Epithelial cell of esophagus (primary cell): ENCODE measurements at regions not wholly inside any gene's neighbourhood (a gene's known extent, or its start where the extent isn't known, plus 50 kb on each side); places are given as distances from the start of the nearest gene placed in this dataset.

Experiments used
- DNase-seq: peaks from one replicate; pipeline ENCODE4 v3.0.0; 2010; ENCODE audit warnings: low read depth
- H3K4me3 ChIP-seq: 2 replicates; pipeline ENCODE4 v1.5.1; 2011; ENCODE audit warnings: mild to moderate bottlenecking, low read length, control low read depth
- TF ChIP-seq, protein P1 (sequence below): IDR thresholded peaks from 2 replicates; pipeline ENCODE4 v1.5.1; 2011; ENCODE audit warnings: low read depth, mild to moderate bottlenecking, low read length, control low read depth, inconsistent platforms; ENCODE audit not compliant: insufficient read depth; ENCODE audit errors: missing control alignments

DNA sequence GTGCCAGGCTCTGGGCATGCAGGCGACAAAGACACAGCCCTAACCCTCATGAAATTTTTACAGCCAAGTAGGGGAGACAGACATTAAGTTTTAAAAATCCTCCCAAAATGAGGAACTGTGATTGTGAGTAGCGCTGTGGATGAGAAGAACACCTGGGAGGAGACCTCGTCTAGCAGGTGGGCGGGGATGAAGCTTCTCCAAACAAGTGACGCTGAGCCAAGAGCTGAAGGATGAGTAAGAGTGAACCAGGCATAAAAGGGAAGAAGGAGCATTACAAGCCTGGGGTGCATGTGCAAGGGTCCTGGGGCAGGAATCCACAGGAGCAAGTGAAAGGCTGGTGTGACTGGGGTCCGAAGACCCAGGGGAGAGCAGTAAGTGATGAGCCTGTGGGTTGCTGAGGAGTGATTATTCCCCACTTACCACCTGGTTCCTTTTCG is 149.4 kb upstream of the HS3ST2 start:
- no peak overlapping the region for H3K4me3 ChIP-seq
- peak; percentile 41 for DNase-seq
- TF ChIP-seq, protein P1, sequence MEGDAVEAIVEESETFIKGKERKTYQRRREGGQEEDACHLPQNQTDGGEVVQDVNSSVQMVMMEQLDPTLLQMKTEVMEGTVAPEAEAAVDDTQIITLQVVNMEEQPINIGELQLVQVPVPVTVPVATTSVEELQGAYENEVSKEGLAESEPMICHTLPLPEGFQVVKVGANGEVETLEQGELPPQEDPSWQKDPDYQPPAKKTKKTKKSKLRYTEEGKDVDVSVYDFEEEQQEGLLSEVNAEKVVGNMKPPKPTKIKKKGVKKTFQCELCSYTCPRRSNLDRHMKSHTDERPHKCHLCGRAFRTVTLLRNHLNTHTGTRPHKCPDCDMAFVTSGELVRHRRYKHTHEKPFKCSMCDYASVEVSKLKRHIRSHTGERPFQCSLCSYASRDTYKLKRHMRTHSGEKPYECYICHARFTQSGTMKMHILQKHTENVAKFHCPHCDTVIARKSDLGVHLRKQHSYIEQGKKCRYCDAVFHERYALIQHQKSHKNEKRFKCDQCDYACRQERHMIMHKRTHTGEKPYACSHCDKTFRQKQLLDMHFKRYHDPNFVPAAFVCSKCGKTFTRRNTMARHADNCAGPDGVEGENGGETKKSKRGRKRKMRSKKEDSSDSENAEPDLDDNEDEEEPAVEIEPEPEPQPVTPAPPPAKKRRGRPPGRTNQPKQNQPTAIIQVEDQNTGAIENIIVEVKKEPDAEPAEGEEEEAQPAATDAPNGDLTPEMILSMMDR, result no peak

DNA sequence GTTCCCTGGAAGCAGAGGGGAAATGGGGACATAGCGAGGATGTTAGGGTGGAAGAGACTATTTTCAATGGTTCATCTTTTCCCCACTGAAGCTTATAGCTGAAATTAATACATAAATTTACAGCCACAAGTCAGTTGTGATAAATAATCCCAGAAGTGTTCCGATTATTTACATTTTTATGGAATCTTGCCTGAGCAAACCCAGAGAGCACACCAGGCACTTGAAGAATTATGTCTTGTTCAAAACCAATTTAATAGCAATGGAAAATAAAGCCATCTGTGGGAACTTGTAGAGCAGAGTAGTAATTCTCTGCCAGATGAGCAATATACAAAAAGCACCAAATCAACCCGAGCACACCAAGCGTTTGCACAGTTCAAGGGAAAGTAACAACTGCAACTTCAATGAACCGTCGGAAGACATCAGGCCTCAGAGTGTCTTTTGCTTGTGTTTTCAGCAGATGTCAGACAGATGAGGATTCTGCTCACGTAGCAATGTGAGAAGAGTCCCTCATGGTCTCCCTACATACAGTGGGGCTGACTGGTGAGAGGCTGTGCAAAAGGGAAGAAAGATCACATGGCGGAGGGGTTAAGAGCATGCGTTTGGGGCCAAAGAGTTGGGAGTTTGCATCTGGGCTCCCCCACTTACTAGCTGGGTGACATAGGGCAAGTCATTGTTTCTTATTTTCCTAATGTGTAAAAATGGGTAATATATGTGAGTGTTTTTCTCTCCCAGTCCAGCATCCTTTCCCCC is 148.7 kb upstream of the HS3ST2 start:
- no peak overlapping the region for H3K4me3 ChIP-seq
- TF ChIP-seq, protein P1, result no peak
- DNase-seq, result no peak

DNA sequence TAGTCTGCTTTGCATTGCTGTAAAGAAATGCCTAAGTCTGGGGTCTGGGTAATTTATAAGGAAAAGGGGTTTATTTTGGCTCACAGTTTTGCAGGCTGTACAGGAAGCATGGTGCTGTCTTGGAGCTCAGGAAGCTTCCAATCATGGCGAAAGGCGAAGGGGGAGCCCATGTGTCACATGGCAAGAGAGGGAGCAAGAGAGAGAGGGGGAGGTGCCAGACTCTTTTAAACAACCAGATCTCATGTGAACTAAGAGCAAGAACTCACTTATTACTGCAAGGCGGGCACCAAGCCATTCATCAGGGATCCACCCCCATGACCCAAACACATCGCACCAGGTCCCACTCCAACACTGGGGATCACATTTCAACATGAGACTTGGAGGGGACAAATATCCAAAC is 148.2 kb upstream of the HS3ST2 start:
- no peak for DNase-seq
- H3K4me3 ChIP-seq, result no peak overlapping the region
- TF ChIP-seq, protein P1, result no peak

DNA sequence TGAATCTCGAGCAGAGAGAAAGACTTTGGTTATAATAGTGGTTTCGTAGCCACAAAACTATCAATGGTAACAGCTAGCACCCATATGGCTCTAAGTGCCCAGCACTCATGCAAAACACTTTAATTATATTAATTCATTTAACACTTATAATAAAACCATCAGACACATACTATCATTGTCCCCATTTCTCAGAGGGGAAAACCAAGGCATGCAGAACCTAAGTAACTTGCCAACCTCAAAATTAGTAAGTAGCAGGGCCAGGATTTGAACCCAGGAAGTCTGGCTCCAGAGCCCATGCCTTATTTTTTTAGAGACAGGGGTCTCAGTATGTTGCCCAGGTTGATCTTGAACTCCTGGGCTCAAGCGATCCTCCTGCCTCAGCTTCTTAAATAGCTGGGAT is 145.6 kb upstream of the HS3ST2 start:
- DNase-seq, result no peak

DNA sequence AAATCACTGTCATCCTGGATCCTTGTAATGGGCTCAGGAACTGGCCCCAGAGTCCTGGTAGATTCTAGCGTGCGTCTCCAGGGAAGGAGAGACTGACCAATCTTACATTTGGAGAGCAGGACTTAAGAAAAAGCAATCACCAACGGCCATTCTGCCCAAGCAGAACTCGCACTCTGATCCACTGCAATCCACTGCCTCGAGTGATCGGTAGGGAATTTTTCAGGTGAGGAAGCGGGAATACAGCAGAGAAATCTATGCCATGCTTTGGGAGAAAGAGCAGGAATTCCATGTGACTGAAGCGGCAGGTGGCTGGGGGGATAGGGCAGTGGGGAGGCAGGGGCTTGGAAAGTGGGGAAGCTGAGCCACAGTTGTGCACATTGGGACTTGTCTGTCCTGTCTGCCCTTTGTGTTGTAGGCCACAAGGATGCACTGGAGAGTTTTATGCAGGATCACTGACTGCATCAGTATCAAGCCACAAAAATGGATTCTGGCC is 143.9 kb upstream of the HS3ST2 start:
- H3K4me3 ChIP-seq, result no peak overlapping the region
- TF ChIP-seq, protein P1, result no peak
- DNase-seq, result no peak

More for the DNA sequence above, 145.6 kb upstream of the HS3ST2 start:
- no peak overlapping the region for H3K4me3 ChIP-seq
- TF ChIP-seq, protein P1, result no peak

DNA sequence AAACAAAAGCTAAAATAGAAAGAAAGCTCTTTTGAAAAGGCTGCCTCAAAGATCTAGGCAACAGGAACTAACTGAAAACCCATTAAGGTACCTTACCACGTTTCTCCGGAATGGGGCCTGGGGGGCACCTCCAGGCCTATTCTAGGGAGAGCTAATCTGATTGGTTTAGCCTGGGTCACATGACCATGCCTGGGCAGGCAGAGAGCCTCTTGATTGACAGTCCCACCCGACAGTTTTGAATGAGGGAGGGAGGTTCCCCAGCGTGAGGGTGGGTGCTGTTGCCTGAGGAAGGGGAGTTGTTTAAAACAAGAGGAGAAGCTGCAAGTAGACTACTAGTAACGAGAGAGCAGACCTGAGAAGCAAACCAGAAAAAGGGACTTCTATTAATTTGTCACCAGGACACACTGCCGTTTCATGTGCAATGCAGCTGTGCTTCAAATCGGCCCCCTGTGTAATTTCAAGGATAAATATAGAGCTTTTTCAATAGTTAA is 143.4 kb upstream of the HS3ST2 start:
- TF ChIP-seq, protein P1, result no peak
- H3K4me3 ChIP-seq, result no peak overlapping the region
- DNase-seq, result no peak
